WTC11 (cell line): ENCODE measurements at regions not wholly inside any gene's neighbourhood (a gene's known extent, or its start where the extent isn't known, plus 50 kb on each side); places are given as distances from the start of the nearest gene placed in this dataset.

ENCODE experiments used
- CTCF ChIP-seq: fragments of 200-600 bp; IDR thresholded peaks from 2 replicates; pipeline ENCODE4 v1.8.0; 2022; ENCODE audit warnings: antibody characterized with exemption
- GABPB1 ChIP-seq: sonication (generic); formaldehyde crosslinking; IDR thresholded peaks from 2 replicates; pipeline ENCODE4 v1.8.1; 2023; ENCODE audit warnings: mild to moderate bottlenecking, missing genetic modification reagents
- GRHL2 ChIP-seq: fragments of 250-450 bp; sonication (Bioruptor Pico); IDR thresholded peaks from 2 replicates; pipeline ENCODE4 v1.8.0; 2022; ENCODE audit warnings: mild to moderate bottlenecking, moderate library complexity; ENCODE audit not compliant: insufficient replicate concordance, severe bottlenecking
- HMGXB4 ChIP-seq: sonication (generic); formaldehyde crosslinking; IDR thresholded peaks from 2 replicates; pipeline ENCODE4 v1.8.1; 2023; ENCODE audit warnings: mild to moderate bottlenecking, moderate library complexity, missing genetic modification reagents
- JUN ChIP-seq: sonication (generic); formaldehyde crosslinking; IDR thresholded peaks from 2 replicates; pipeline ENCODE4 v1.8.0; 2023; ENCODE audit warnings: mild to moderate bottlenecking, missing genetic modification reagents
- KAT7 ChIP-seq: sonication (generic); formaldehyde crosslinking; IDR thresholded peaks from 2 replicates; pipeline ENCODE4 v1.8.1; 2023; ENCODE audit warnings: missing genetic modification reagents, mild to moderate bottlenecking, borderline replicate concordance
- SMAD3 ChIP-seq: sonication (generic); formaldehyde crosslinking; IDR thresholded peaks from 2 replicates; pipeline ENCODE4 v1.8.0; 2022; ENCODE audit warnings: missing genetic modification reagents, mild to moderate bottlenecking, borderline replicate concordance
- STAT6 ChIP-seq: sonication (generic); formaldehyde crosslinking; conservative IDR thresholded peaks from 2 replicates; pipeline ENCODE4 v1.8.1; 2023; ENCODE audit warnings: mild to moderate bottlenecking, low read depth, missing genetic modification reagents, moderate library complexity
- USF1 ChIP-seq: sonication (generic); formaldehyde crosslinking; IDR thresholded peaks from 2 replicates; pipeline ENCODE4 v1.8.0; 2022; ENCODE audit warnings: mild to moderate bottlenecking, missing genetic modification reagents
- ZNF138 ChIP-seq: sonication (generic); formaldehyde crosslinking; conservative IDR thresholded peaks from 2 replicates; pipeline ENCODE4 v1.8.1; 2022; ENCODE audit warnings: mild to moderate bottlenecking, moderate library complexity, missing genetic modification reagents
- ZNF281 ChIP-seq: sonication (generic); formaldehyde crosslinking; IDR thresholded peaks from 2 replicates; pipeline ENCODE4 v1.8.0; 2023; ENCODE audit warnings: mild to moderate bottlenecking, missing genetic modification reagents
- ZNF532 ChIP-seq: fragments of 250-450 bp; sonication (Bioruptor Pico); IDR thresholded peaks from 2 replicates; pipeline ENCODE4 v1.9.0; 2021; ENCODE audit warnings: mild to moderate bottlenecking, borderline replicate concordance
- ZSCAN18 ChIP-seq: fragments of 250-450 bp; sonication (Bioruptor Pico); IDR thresholded peaks from 2 replicates; pipeline ENCODE4 v2.1.2; 2022; ENCODE audit warnings: mild to moderate bottlenecking, moderate library complexity

- TF ChIP-seq STAT6 (no peak), GRHL2 (CRISPR knock-in tag) (no peak), JUN (CRISPR knock-in tag) (no peak), HMGXB4 (CRISPR knock-in tag) (no peak), CTCF (no peak), ZNF281 (CRISPR knock-in tag) (no peak), GABPB1 (CRISPR knock-in tag) (no peak), ZNF532 (CRISPR knock-in tag) (no peak), KAT7 (CRISPR knock-in tag) (no peak), USF1 (no peak), ZNF138 (CRISPR knock-in tag) (no peak), SMAD3 (no peak), ZSCAN18 (CRISPR knock-in tag) (no peak)
Measured at GRCh38 chr21:15249285-15249993, 184.6 kb upstream of the NRIP1 start.
